HepG2 (cell line): ENCODE measurements at regions not wholly inside any gene's neighbourhood (a gene's known extent, or its start where the extent isn't known, plus 50 kb on each side); places are given as distances from the start of the nearest gene placed in this dataset.

Experiments used
- ATAC-seq: fragments of 200-7000 bp; cut with Tn5 transposase; 3 replicates; pipeline ENCODE4 v1.9.1; 2020; ENCODE audit warnings: mild to moderate bottlenecking, moderate library complexity
- BruUV-seq: library from RNA; stranded (reverse); fragments of 400-500 nt; replicated peaks from 2 replicates; lab custom pipeline; 2021; lab: Mats Ljungman, UMichigan
- CTCF ChIA-PET: fragments of 300-600 bp; formaldehyde crosslinking; extraction: SDS; loops from one replicate; lab custom pipeline; 2021; ENCODE audit warnings: low total read pairs, inconsistent platforms, low intra/inter-chr PET ratio; lab: Yijun Ruan, JAX
- POLR2A ChIA-PET: fragments of 350-600 bp; sonication (Branson Sonifier 250); formaldehyde crosslinking; loops from one replicate; lab custom pipeline; 2020; ENCODE audit warnings: antibody characterized with exemption, inconsistent platforms; lab: Yijun Ruan, JAX
- DNase-seq: peaks from one replicate; pipeline ENCODE4 v3.0.0-alpha.2; 2015; ENCODE audit warnings: low spot score
- FAIRE-seq: peaks from 3 replicates; lab custom pipeline; 2011; peaks lifted over from hg19 to GRCh38; lab: Jason Lieb, UNC
- H2AFZ ChIP-seq: one replicate; pipeline ENCODE4 v1.6.1; 2011; ENCODE audit warnings: low read length, inconsistent platforms
- H3K27ac ChIP-seq: fragments of 300-600 bp; 3 replicates; pipeline ENCODE4 v1.8.0; 2011; ENCODE audit warnings: mixed run types, mild to moderate bottlenecking, mixed read lengths, low read length, inconsistent platforms; ENCODE audit not compliant: insufficient read depth; ENCODE audit errors: extremely low read length
- H3K27me3 ChIP-seq, 2 experiments: fragments of 200-600 bp in 1 of 2; 2 replicates in 1 of 2; 3 replicates in 1 of 2; pipeline versions ENCODE4 v1.6.0 to v1.8.0; 2011; ENCODE audit warnings: low read length in 2 of 2, mild to moderate bottlenecking in 2 of 2, moderate library complexity in 2 of 2, inconsistent platforms in 1 of 2; ENCODE audit not compliant: insufficient read depth in 2 of 2, control insufficient read depth in 1 of 2
- H3K36me3 ChIP-seq, 2 experiments: fragments of 200-600 bp in 1 of 2; replicated peaks in 1 of 2; 2 replicates in 1 of 2; 3 replicates in 1 of 2; pipeline versions ENCODE4 v1.5.1 to v1.8.0; 2011; ENCODE audit warnings: low read length in 2 of 2, inconsistent platforms in 1 of 2; ENCODE audit not compliant: insufficient read depth in 2 of 2, control insufficient read depth in 1 of 2
- H3K4me1 ChIP-seq: 2 replicates; pipeline ENCODE4 v1.5.1; 2012; ENCODE audit warnings: low read length, inconsistent platforms; ENCODE audit not compliant: insufficient read depth
- H3K4me2 ChIP-seq: 2 replicates; pipeline ENCODE4 v1.6.0; 2011; ENCODE audit warnings: low read depth, low read length, inconsistent platforms
- H3K4me3 ChIP-seq, 3 experiments: fragments of 200-600 bp in 1 of 3; sonication (generic), shearing (Covaris generic) in 1 of 3; replicated peaks in 1 of 3; 2 replicates each; pipeline ENCODE4 v1.5.1; 2011 to 2016; ENCODE audit warnings: low read length in 3 of 3, inconsistent platforms in 2 of 3, low read depth in 2 of 3, mild to moderate bottlenecking in 2 of 3, control low read depth in 1 of 3, mixed read lengths in 1 of 3; ENCODE audit not compliant: insufficient read depth in 1 of 3
- H3K79me2 ChIP-seq: one replicate; pipeline ENCODE4 v1.6.1; 2011; ENCODE audit warnings: low read length, inconsistent platforms; ENCODE audit not compliant: insufficient read depth
- H3K9ac ChIP-seq: 2 replicates; pipeline ENCODE4 v1.6.0; 2011; ENCODE audit warnings: mild to moderate bottlenecking, low read depth, low read length, inconsistent platforms; ENCODE audit not compliant: insufficient read depth
- H3K9me3 ChIP-seq: 2 replicates; pipeline ENCODE4 v1.5.1; 2012; ENCODE audit warnings: mild to moderate bottlenecking, low read length
- H4K20me1 ChIP-seq: 2 replicates; pipeline ENCODE4 v1.6.0; 2011; ENCODE audit warnings: inconsistent platforms, mild to moderate bottlenecking, low read length, moderate library complexity; ENCODE audit not compliant: insufficient read depth
- NAIF1 ChIP-seq: sonication (generic); formaldehyde crosslinking; IDR thresholded peaks from 2 replicates; pipeline ENCODE4 v1.5.0; 2020; ENCODE audit warnings: mild to moderate bottlenecking, missing genetic modification reagents, borderline replicate concordance
- NFATC3 ChIP-seq: sonication (generic); formaldehyde crosslinking; IDR thresholded peaks from 2 replicates; pipeline ENCODE4 v1.5.1; 2020; ENCODE audit warnings: mild to moderate bottlenecking, missing genetic modification reagents
- TFAP4 ChIP-seq: sonication (generic); IDR thresholded peaks from 2 replicates; pipeline ENCODE4 v1.6.1; 2016; ENCODE audit warnings: low read depth, borderline replicate concordance
- WGBS: methylation state at CpG from one replicate; pipeline ENCODE4 v1.1.6; 2017; ENCODE audit warnings: low lambda C conversion rate; 5-methylcytosine and 5-hydroxymethylcytosine counted together
- in situ Hi-C: cut with HindIII; loops from 2 replicates; pipeline ENCODE4 v1.10.0; 2017; ENCODE audit warnings: low pct_unique_long_range_greater_than_20kb; ENCODE audit not compliant: extremely low pct_ligation_motif_present
- intact Hi-C: fragments of 100-400 bp; cut with micrococcal nuclease; formaldehyde crosslinking; loops from one replicate; pipeline ENCODE4 v1.10.0; 2022; ENCODE audit not compliant: unreplicated experiment
- TF ChIP-seq, protein P1 (sequence below): sonication (generic); formaldehyde crosslinking; IDR thresholded peaks from 2 replicates; pipeline ENCODE4 v1.4.0; 2020; ENCODE audit warnings: missing genetic modification reagents
- TF ChIP-seq, protein P2 (sequence below): sonication (generic); formaldehyde crosslinking; IDR thresholded peaks from 2 replicates; pipeline ENCODE4 v1.5.0; 2020; ENCODE audit warnings: mild to moderate bottlenecking, missing genetic modification reagents, borderline replicate concordance

DNA sequence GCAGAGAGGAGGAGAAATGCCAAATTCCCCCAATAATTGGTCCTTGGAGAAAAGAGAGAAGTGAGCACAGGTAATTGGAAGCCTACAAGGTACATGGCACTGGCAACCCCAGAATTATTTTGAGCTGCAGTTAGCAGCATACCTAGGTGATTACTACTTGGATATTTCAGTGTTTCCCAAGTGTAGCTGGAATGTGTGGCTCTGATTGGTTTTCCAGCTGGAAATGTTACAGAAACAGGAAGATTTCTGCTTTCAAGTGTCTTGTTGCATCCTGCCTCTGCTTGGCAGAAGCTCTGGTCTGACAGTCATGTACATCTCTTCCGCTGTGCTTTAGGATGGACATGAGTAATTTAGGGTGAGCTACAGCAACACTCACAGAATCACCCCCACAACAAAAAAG, 262.1 kb downstream of the ENC1 start:
- TF ChIP-seq NAIF1 (CRISPR knock-in tag) (no peak), TFAP4 (no peak), NFATC3 (CRISPR knock-in tag) (no peak)
- TF ChIP-seq, protein P1, sequence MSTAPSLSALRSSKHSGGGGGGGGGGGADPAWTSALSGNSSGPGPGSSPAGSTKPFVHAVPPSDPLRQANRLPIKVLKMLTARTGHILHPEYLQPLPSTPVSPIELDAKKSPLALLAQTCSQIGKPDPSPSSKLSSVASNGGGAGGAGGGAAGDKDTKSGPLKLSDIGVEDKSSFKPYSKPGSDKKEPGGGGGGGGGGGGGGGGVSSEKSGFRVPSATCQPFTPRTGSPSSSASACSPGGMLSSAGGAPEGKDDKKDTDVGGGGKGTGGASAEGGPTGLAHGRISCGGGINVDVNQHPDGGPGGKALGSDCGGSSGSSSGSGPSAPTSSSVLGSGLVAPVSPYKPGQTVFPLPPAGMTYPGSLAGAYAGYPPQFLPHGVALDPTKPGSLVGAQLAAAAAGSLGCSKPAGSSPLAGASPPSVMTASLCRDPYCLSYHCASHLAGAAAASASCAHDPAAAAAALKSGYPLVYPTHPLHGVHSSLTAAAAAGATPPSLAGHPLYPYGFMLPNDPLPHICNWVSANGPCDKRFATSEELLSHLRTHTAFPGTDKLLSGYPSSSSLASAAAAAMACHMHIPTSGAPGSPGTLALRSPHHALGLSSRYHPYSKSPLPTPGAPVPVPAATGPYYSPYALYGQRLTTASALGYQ (CRISPR knock-in tag), result no peak
- TF ChIP-seq, protein P2, sequence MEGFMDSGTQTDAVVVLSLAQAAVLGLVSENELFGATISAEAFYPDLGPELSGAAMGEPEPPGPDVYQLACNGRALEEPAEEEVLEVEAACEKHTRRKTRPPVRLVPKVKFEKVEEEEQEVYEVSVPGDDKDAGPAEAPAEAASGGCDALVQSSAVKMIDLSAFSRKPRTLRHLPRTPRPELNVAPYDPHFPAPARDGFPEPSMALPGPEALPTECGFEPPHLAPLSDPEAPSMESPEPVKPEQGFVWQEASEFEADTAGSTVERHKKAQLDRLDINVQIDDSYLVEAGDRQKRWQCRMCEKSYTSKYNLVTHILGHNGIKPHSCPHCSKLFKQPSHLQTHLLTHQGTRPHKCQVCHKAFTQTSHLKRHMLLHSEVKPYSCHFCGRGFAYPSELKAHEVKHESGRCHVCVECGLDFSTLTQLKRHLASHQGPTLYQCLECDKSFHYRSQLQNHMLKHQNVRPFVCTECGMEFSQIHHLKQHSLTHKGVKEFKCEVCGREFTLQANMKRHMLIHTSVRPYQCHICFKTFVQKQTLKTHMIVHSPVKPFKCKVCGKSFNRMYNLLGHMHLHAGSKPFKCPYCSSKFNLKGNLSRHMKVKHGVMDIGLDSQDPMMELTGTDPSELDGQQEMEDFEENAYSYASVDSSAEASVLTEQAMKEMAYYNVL (CRISPR knock-in tag), result no peak
- Histone ChIP-seq H4K20me1 (no peaks in the 10 kb centered on the region), H3K9ac (no peak overlapping the region), H3K4me2 (no peak overlapping the region), H3K4me1 (peaks cover 37% of the 10 kb centered on the region), H3K9me3 (no peaks in the 10 kb centered on the region), H3K27ac (no peak overlapping the region), H3K27me3 (0 out of 5 replicates have a peak, but pooled peaks cover 0 to 1% of the 10 kb centered on the region in 2 experiments), H3K79me2 (no peaks in the 10 kb centered on the region), H3K4me3 (no peak overlapping the region), H3K36me3 (no peaks in the 10 kb centered on the region), H2AFZ (no peak overlapping the region)
- DNase-seq, result no peak
- no peak for ATAC-seq
- no peak for FAIRE-seq
- ChIA-PET POLR2A (interaction anchor here (1.1 kb wide), 1 partner anchor 16 kb away, joined by 3 read pairs; no protein-coding TSS in a partner anchor), CTCF (no interaction called here)
- intact Hi-C loops, result no loop called here
- 100% methylated on average over 1 of the region's 1 CpG for WGBS
- in situ Hi-C loops, result no loop called here
- BruUV-seq, result no TSS peak
